Transverse colon (tissue), 4 donors: ENCODE measurements at regions not wholly inside any gene's neighbourhood (a gene's known extent, or its start where the extent isn't known, plus 50 kb on each side); places are given as distances from the start of the nearest gene placed in this dataset.

Experiments
- CTCF ChIP-seq, 5 experiments: fragments of 200-600 bp in 3 of 5; fragments of 450-650 bp in 2 of 5; sonication (generic) in 3 of 5; IDR thresholded peaks; 1 replicate in 2 of 5; 2 replicates in 3 of 5; pipeline ENCODE4 v1.5.1; 2016 to 2017; ENCODE audit warnings: antibody characterized with exemption in 5 of 5, inconsistent platforms in 3 of 5, mild to moderate bottlenecking in 2 of 5, moderate library complexity in 1 of 5
- EP300 ChIP-seq: sonication (generic); formaldehyde crosslinking; IDR thresholded peaks from one replicate; pipeline ENCODE4 v1.6.1; 2017; ENCODE audit warnings: antibody characterized with exemption, low read depth
- POLR2A ChIP-seq: fragments of 450-650 bp; IDR thresholded peaks from one replicate; pipeline ENCODE4 v1.6.1; 2016; ENCODE audit warnings: antibody characterized with exemption, mild to moderate bottlenecking, moderate library complexity
- POLR2AphosphoS5 ChIP-seq, 3 donors: sonication (generic); formaldehyde crosslinking; IDR thresholded peaks; one replicate each; pipeline ENCODE4 v1.6.1; 2016; ENCODE audit warnings: antibody characterized with exemption in 3 of 3

- TF ChIP-seq CTCF (IDR thresholded peaks at IDR 0.05) = no peak
- no peak for TF ChIP-seq POLR2AphosphoS5 (IDR thresholded peaks at IDR 0.05)
- TF ChIP-seq EP300 = no peak
- TF ChIP-seq POLR2A = no peak
Measured at GRCh38 chr2:128549094-128549493, 230.4 kb upstream of the HS6ST1 start.
